ENCODE measurements at regions not wholly inside any gene's neighbourhood (a gene's known extent, or its start where the extent isn't known, plus 50 kb on each side); places are given as distances from the start of the nearest gene placed in this dataset.

- in situ Hi-C loops (cut with MboI), result no loop called here
- no peak overlapping the region for H3K9ac ChIP-seq
- H3K4me2 ChIP-seq (ENCODE audit: unreplicated experiment), result no peak overlapping the region
- H3K27me3 ChIP-seq (replicated peaks; ENCODE audit: insufficient read depth), result 0 out of 2 replicates have a peak, but pooled peaks cover 4% of the 10 kb centered on the region
- no peaks in the 10 kb centered on the region for H3F3A ChIP-seq (ENCODE audit: insufficient read depth)
- H3K9me3 ChIP-seq (ENCODE audit: low read depth), result no peaks in the 10 kb centered on the region
- WGBS, 2 experiments (ENCODE audit: low coverage in 1 of 2, low lambda C conversion rate in 2 of 2, missing lambda C conversion rate in 2 of 2), result 15 to 29% methylated on average over 2 of the region's 2 CpGs
- H3K27ac ChIP-seq, result no peak overlapping the region
- no peak overlapping the region for H2AFZ ChIP-seq
- no peaks in the 10 kb centered on the region for H3K79me2 ChIP-seq (ENCODE audit: insufficient read depth)
- DNase-seq, result no peak
- no peaks in the 10 kb centered on the region for H3K36me3 ChIP-seq (ENCODE audit: low read depth)
- TF ChIP-seq EZH2 (IDR thresholded peaks at IDR 0.05; ENCODE audit: insufficient read depth, poor library complexity, severe bottlenecking) (no peak), EZH2phosphoT487 (IDR thresholded peaks at IDR 0.05; ENCODE audit: insufficient read depth, low read depth) (no peak)
- no peak overlapping the region for H3K4me3 ChIP-seq
- H4K20me1 ChIP-seq (ENCODE audit: insufficient read depth), result no peaks in the 10 kb centered on the region
- no peaks in the 10 kb centered on the region for H3K4me1 ChIP-seq (ENCODE audit: insufficient read depth)
- H3K9me2 ChIP-seq (ENCODE audit: insufficient read depth), result no peaks in the 10 kb centered on the region
Measured at GRCh38 chr18:44227501-44227900, 453.2 kb upstream of the SETBP1 start.

DNA sequence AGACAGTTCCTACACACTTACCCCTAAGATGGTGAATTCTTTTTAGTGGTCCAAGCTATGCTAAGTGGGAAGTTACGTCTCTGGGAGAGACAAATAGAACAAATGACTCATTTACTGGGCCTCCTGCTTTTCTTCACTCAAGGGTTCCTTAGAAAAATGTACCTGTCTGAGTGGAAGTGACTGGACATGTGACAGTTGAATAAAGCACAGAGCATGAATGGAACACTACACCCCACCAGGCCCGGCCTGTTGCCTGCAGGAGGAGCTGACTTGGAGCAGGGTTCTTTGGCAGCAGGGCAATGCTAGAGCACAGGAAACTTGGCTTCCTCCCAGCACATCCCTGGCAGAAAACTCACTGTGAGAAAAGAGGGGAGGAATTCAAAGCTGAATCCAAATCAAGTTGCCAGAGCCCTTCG is 451.0 kb upstream of the SETBP1 start:
- no peak for TF ChIP-seq EZH2phosphoT487 (IDR thresholded peaks at IDR 0.05; ENCODE audit: insufficient read depth, low read depth)
- no peaks in the 10 kb centered on the region for H3K9me3 ChIP-seq (ENCODE audit: low read depth)
- peak overlapping the region; percentile 15 for H3K4me2 ChIP-seq (ENCODE audit: unreplicated experiment)
- DNase-seq, result peak; percentile 51
- H3K9me2 ChIP-seq (ENCODE audit: insufficient read depth), result no peaks in the 10 kb centered on the region
- no peaks in the 10 kb centered on the region for H3K79me2 ChIP-seq (ENCODE audit: insufficient read depth)
- H3F3A ChIP-seq (ENCODE audit: insufficient read depth), result no peaks in the 10 kb centered on the region
- H3K9ac ChIP-seq, result no peak overlapping the region
- no peaks in the 10 kb centered on the region for H3K36me3 ChIP-seq (ENCODE audit: low read depth)
- H3K27ac ChIP-seq, result no peak overlapping the region
- H3K27me3 ChIP-seq (replicated peaks; ENCODE audit: insufficient read depth), result no peaks in the 10 kb centered on the region
- no peak overlapping the region for H2AFZ ChIP-seq
- in situ Hi-C loops (cut with MboI), result no loop called here
- H3K4me3 ChIP-seq, result no peak overlapping the region
- H3K4me1 ChIP-seq (ENCODE audit: insufficient read depth), result no peaks in the 10 kb centered on the region
- H4K20me1 ChIP-seq (ENCODE audit: insufficient read depth), result no peaks in the 10 kb centered on the region
- WGBS, 2 experiments (ENCODE audit: low coverage in 1 of 2, low lambda C conversion rate in 2 of 2, missing lambda C conversion rate in 2 of 2), result 10% methylated on average over 3 of the region's 3 CpGs

- H3K4me3 ChIP-seq, result no peak overlapping the region
- no peaks in the 10 kb centered on the region for H3K79me2 ChIP-seq (ENCODE audit: insufficient read depth)
- no peak overlapping the region for H3K4me2 ChIP-seq (ENCODE audit: unreplicated experiment)
- no peak overlapping the region for H3K27ac ChIP-seq
- H3K36me3 ChIP-seq (ENCODE audit: low read depth), result no peaks in the 10 kb centered on the region
- DNase-seq, result no peak
- H3K9me2 ChIP-seq (ENCODE audit: insufficient read depth), result no peaks in the 10 kb centered on the region
- no peak overlapping the region for H2AFZ ChIP-seq
- H3K9me3 ChIP-seq (ENCODE audit: low read depth), result no peaks in the 10 kb centered on the region
- WGBS, 2 experiments (ENCODE audit: low coverage in 1 of 2, low lambda C conversion rate in 2 of 2, missing lambda C conversion rate in 2 of 2), result 48 to 59% methylated on average over 4 of the region's 4 CpGs
- in situ Hi-C loops (cut with MboI), result no loop called here
- no peaks in the 10 kb centered on the region for H3K4me1 ChIP-seq (ENCODE audit: insufficient read depth)
- H3K27me3 ChIP-seq (replicated peaks; ENCODE audit: insufficient read depth), result no peaks in the 10 kb centered on the region
- no peaks in the 10 kb centered on the region for H3F3A ChIP-seq (ENCODE audit: insufficient read depth)
- TF ChIP-seq EZH2 (IDR thresholded peaks at IDR 0.05; ENCODE audit: insufficient read depth, poor library complexity, severe bottlenecking) (no peak), EZH2phosphoT487 (IDR thresholded peaks at IDR 0.05; ENCODE audit: insufficient read depth, low read depth) (no peak)
- H3K9ac ChIP-seq, result no peak overlapping the region
- H4K20me1 ChIP-seq (ENCODE audit: insufficient read depth), result no peaks in the 10 kb centered on the region
Measured at GRCh38 chr18:44231936-44232335, 448.8 kb upstream of the SETBP1 start.

- Histone ChIP-seq H4K20me1 (ENCODE audit: insufficient read depth) (no peaks in the 10 kb centered on the region), H3K36me3 (ENCODE audit: low read depth) (no peaks in the 10 kb centered on the region), H3K9me3 (ENCODE audit: low read depth) (no peaks in the 10 kb centered on the region), H3K27ac (no peak overlapping the region), H3K27me3 (replicated peaks; ENCODE audit: insufficient read depth) (no peaks in the 10 kb centered on the region), H3K4me1 (ENCODE audit: insufficient read depth) (no peaks in the 10 kb centered on the region), H3K4me3 (no peak overlapping the region), H2AFZ (no peak overlapping the region), H3K4me2 (ENCODE audit: unreplicated experiment) (no peak overlapping the region), H3K9me2 (ENCODE audit: insufficient read depth) (no peaks in the 10 kb centered on the region), H3K79me2 (ENCODE audit: insufficient read depth) (no peaks in the 10 kb centered on the region), H3F3A (ENCODE audit: insufficient read depth) (no peaks in the 10 kb centered on the region), H3K9ac (no peak overlapping the region)
- no peak for TF ChIP-seq EZH2 (IDR thresholded peaks at IDR 0.05; ENCODE audit: insufficient read depth, poor library complexity, severe bottlenecking)
- in situ Hi-C loops (cut with MboI), result no loop called here
- no peak for DNase-seq
- WGBS, 2 experiments (ENCODE audit: low coverage in 1 of 2, low lambda C conversion rate in 2 of 2, missing lambda C conversion rate in 2 of 2), result 23 to 33% methylated on average over 1 of the region's 1 CpG
Measured at GRCh38 chr18:44232500-44232899, 448.2 kb upstream of the SETBP1 start.

- Histone ChIP-seq H3K9me2 (ENCODE audit: insufficient read depth) (no peaks in the 10 kb centered on the region), H3F3A (ENCODE audit: insufficient read depth) (no peaks in the 10 kb centered on the region), H3K36me3 (ENCODE audit: low read depth) (no peaks in the 10 kb centered on the region), H3K79me2 (ENCODE audit: insufficient read depth) (no peaks in the 10 kb centered on the region), H3K9me3 (ENCODE audit: low read depth) (no peaks in the 10 kb centered on the region), H2AFZ (no peak overlapping the region), H4K20me1 (ENCODE audit: insufficient read depth) (no peaks in the 10 kb centered on the region), H3K4me1 (ENCODE audit: insufficient read depth) (no peaks in the 10 kb centered on the region), H3K4me2 (ENCODE audit: unreplicated experiment) (no peak overlapping the region), H3K27ac (no peak overlapping the region), H3K27me3 (replicated peaks; ENCODE audit: insufficient read depth) (no peaks in the 10 kb centered on the region), H3K4me3 (no peak overlapping the region), H3K9ac (no peak overlapping the region)
- TF ChIP-seq EZH2phosphoT487 (IDR thresholded peaks at IDR 0.05; ENCODE audit: insufficient read depth, low read depth), result no peak
- TF ChIP-seq EZH2 (IDR thresholded peaks at IDR 0.05; ENCODE audit: insufficient read depth, poor library complexity, severe bottlenecking), result no peak
- 26 to 37% methylated on average over 2 of the region's 2 CpGs for WGBS, 2 experiments (ENCODE audit: low coverage in 1 of 2, low lambda C conversion rate in 2 of 2, missing lambda C conversion rate in 2 of 2)
- no peak for DNase-seq
- in situ Hi-C loops (cut with MboI), result no loop called here
Measured at GRCh38 chr18:44238454-44238853, 442.2 kb upstream of the SETBP1 start.
